Smooth muscle cell (in vitro differentiated cells): ENCODE measurements at regions not wholly inside any gene's neighbourhood (a gene's known extent, or its start where the extent isn't known, plus 50 kb on each side); places are given as distances from the start of the nearest gene placed in this dataset.

ENCODE experiments used
- DNase-seq: peaks from one replicate; lab custom pipeline; 2025; ENCODE audit not compliant: unreplicated experiment; lab: John Stamatoyannopoulos, UW
- H2AFZ ChIP-seq: fragments of 200-600 bp; sonication (generic); 2 replicates; pipeline ENCODE4 v1.6.0; 2016; ENCODE audit warnings: antibody characterized with exemption, low read depth, mild to moderate bottlenecking
- H3F3A ChIP-seq: fragments of 200-600 bp; sonication (generic); 2 replicates; pipeline ENCODE4 v1.6.0; 2017; ENCODE audit warnings: antibody characterized with exemption, low read depth
- H3K27ac ChIP-seq: fragments of 200-600 bp; sonication (generic); 2 replicates; pipeline ENCODE4 v1.5.1; 2016; ENCODE audit warnings: low read depth, mild to moderate bottlenecking
- H3K27me3 ChIP-seq: fragments of 200-600 bp; sonication (generic); 2 replicates; pipeline ENCODE4 v1.6.1; 2016; ENCODE audit warnings: low read depth, mild to moderate bottlenecking
- H3K36me3 ChIP-seq: fragments of 200-600 bp; sonication (generic); 2 replicates; pipeline ENCODE4 v1.5.1; 2016; ENCODE audit warnings: low read depth
- H3K4me1 ChIP-seq: fragments of 200-600 bp; sonication (generic); 2 replicates; pipeline ENCODE4 v1.5.1; 2016; ENCODE audit warnings: low read depth
- H3K4me2 ChIP-seq: fragments of 200-600 bp; sonication (generic); 2 replicates; pipeline ENCODE4 v1.6.0; 2016; ENCODE audit warnings: mild to moderate bottlenecking
- H3K4me3 ChIP-seq: fragments of 200-600 bp; sonication (generic); 2 replicates; pipeline ENCODE4 v1.5.1; 2016; ENCODE audit warnings: mild to moderate bottlenecking
- H3K79me2 ChIP-seq: fragments of 200-600 bp; sonication (generic); 2 replicates; pipeline ENCODE4 v1.6.0; 2016; ENCODE audit warnings: low read depth, mild to moderate bottlenecking
- H3K9ac ChIP-seq: fragments of 200-600 bp; sonication (generic); 2 replicates; pipeline ENCODE4 v1.6.0; 2016; ENCODE audit warnings: low read depth
- H3K9me3 ChIP-seq: fragments of 200-600 bp; sonication (generic); replicated peaks from 2 replicates; pipeline ENCODE4 v1.5.1; 2016; ENCODE audit warnings: low read depth
- H4K20me1 ChIP-seq: fragments of 200-600 bp; sonication (generic); 2 replicates; pipeline ENCODE4 v1.6.0; 2016; ENCODE audit warnings: low read depth
- CTCF ChIP-seq: fragments of 200-600 bp; sonication (generic); IDR thresholded peaks from 2 replicates; pipeline ENCODE4 v1.5.1; 2017; ENCODE audit warnings: borderline replicate concordance, mild to moderate bottlenecking, antibody characterized with exemption; ENCODE audit not compliant: insufficient read depth, poor library complexity, severe bottlenecking
- WGBS: methylation state at CpG from one replicate; pipeline ENCODE4 v1.1.7; 2016; ENCODE audit warnings: low lambda C conversion rate; 5-methylcytosine and 5-hydroxymethylcytosine counted together

GRCh38 chr2:6103372-6103771 lies 411.2 kb downstream of the SOX11 start:
- 100% methylated on average over 3 of the region's 3 CpGs for WGBS

DNA sequence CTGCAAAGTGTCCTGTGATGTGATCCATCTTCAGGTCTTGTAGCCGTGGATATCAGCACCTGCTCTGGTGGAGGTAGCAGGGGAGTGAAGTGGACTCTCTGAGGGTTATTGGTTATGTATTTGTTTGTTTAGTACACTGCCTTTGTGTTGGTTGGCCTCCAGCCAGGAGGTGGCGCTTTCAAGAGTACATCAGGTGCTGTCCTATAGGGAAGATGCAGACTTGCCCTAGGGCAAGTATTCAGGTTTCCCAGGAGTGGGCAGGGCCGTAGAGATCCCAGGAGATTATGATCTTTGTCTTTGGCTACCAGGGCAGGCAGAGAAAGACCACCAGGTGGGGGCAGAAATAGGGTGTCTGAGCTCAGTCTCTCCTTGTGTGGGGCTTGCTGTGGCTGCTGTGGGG lies 411.8 kb downstream of the SOX11 start:
- Histone ChIP-seq H4K20me1 (no peaks in the 10 kb centered on the region), H3K36me3 (no peaks in the 10 kb centered on the region), H3K27me3 (no peaks in the 10 kb centered on the region), H3K9me3 (no peaks in the 10 kb centered on the region), H3K79me2 (no peaks in the 10 kb centered on the region), H3K4me3 (no peak overlapping the region), H3F3A (no peaks in the 10 kb centered on the region), H2AFZ (no peak overlapping the region), H3K9ac (no peak overlapping the region), H3K27ac (no peak overlapping the region), H3K4me2 (no peak overlapping the region), H3K4me1 (no peaks in the 10 kb centered on the region)
- 89% methylated on average over 3 of the region's 3 CpGs for WGBS
- TF ChIP-seq CTCF = no peak
- no peak for DNase-seq

More at GRCh38 chr2:6103372-6103771, 411.2 kb downstream of the SOX11 start:
- TF ChIP-seq CTCF = no peak
- no peaks in the 10 kb centered on the region for H3K36me3 ChIP-seq
- no peak overlapping the region for H3K9ac ChIP-seq
- no peaks in the 10 kb centered on the region for H3K9me3 ChIP-seq
- no peak for DNase-seq
- no peak overlapping the region for H2AFZ ChIP-seq
- H3K27ac ChIP-seq = no peak overlapping the region
- H3K79me2 ChIP-seq = no peaks in the 10 kb centered on the region
- H4K20me1 ChIP-seq = no peaks in the 10 kb centered on the region
- no peak overlapping the region for H3K4me3 ChIP-seq
- H3K27me3 ChIP-seq = no peaks in the 10 kb centered on the region
- no peaks in the 10 kb centered on the region for H3F3A ChIP-seq
- no peak overlapping the region for H3K4me2 ChIP-seq
- no peaks in the 10 kb centered on the region for H3K4me1 ChIP-seq

DNA sequence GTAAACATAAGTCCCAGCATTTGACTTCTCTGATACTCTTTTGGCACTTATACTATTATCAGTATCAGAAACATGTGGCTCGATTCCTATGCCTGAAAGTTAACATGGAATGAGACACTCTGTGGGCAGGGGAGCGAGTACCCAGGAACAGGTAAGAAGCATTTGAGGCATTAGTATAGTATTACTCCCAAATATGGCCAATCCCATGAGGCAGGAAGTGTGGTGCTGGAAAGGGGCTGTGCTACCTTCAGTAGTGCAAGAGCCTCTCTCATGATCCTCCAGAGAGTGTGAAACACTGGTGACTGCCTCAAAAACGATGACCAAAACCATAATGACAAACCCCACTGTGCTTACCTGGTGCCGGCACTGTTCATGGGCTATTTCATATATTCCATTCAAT lies 415.1 kb downstream of the SOX11 start:
- no peak for TF ChIP-seq CTCF
- WGBS = 91% methylated on average over 4 of the region's 4 CpGs
- H3K79me2 ChIP-seq = no peaks in the 10 kb centered on the region

DNA sequence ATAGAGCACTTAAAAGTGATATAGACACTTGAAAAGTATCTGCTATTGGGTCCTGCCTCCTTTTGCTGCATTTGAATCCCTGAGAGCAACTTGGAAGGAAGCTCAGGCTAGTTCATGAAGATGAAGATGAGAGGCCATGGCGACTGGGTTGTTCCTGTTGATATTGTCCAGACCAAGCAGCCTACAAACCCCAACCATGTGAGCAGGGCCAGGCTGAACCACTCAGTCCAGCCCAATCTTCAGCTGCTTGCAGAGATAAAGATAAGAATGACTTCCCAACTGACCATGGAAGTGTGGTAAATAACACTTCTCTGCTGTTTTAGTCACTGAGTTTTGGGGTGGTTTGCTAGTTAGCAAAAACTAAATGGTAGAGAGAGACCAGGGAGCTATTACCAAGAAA lies 417.6 kb downstream of the SOX11 start:
- DNase-seq = no peak
- TF ChIP-seq CTCF = no peak
- no peaks in the 10 kb centered on the region for H3K36me3 ChIP-seq
- no peak overlapping the region for H3K4me2 ChIP-seq
- WGBS = 24% methylated on average over 1 of the region's 1 CpG
- no peaks in the 10 kb centered on the region for H3K9me3 ChIP-seq
- no peaks in the 10 kb centered on the region for H3F3A ChIP-seq
- no peak overlapping the region for H3K27ac ChIP-seq
- no peak overlapping the region for H3K4me3 ChIP-seq
- H3K4me1 ChIP-seq = peaks cover 16% of the 10 kb centered on the region
- H3K79me2 ChIP-seq = no peaks in the 10 kb centered on the region
- no peak overlapping the region for H3K9ac ChIP-seq
- H4K20me1 ChIP-seq = no peaks in the 10 kb centered on the region
- no peak overlapping the region for H2AFZ ChIP-seq
- H3K27me3 ChIP-seq = no peaks in the 10 kb centered on the region

More for the DNA sequence above, 415.1 kb downstream of the SOX11 start:
- Histone ChIP-seq H3K27me3 (no peaks in the 10 kb centered on the region), H3K36me3 (no peaks in the 10 kb centered on the region), H4K20me1 (no peaks in the 10 kb centered on the region), H3K27ac (no peak overlapping the region), H3K9ac (no peak overlapping the region), H2AFZ (no peak overlapping the region), H3K9me3 (no peaks in the 10 kb centered on the region), H3F3A (no peaks in the 10 kb centered on the region), H3K4me2 (no peak overlapping the region), H3K4me3 (no peak overlapping the region), H3K4me1 (no peaks in the 10 kb centered on the region)
- no peak for DNase-seq
